MCF 10A (cell line): ENCODE measurements at regions not wholly inside any gene's neighbourhood (a gene's known extent, or its start where the extent isn't known, plus 50 kb on each side); places are given as distances from the start of the nearest gene placed in this dataset.

Source experiments
- BruUV-seq: library from RNA; stranded (reverse); fragments of 400-500 nt; replicated peaks from 2 replicates; lab custom pipeline; 2021; lab: Mats Ljungman, UMichigan
- CTCF ChIA-PET: fragments of 300-600 bp; sonication (Branson Sonifier 250); formaldehyde crosslinking; extraction: SDS; loops from one replicate; lab custom pipeline; 2021; ENCODE audit warnings: antibody characterized with exemption, inconsistent platforms; lab: Yijun Ruan, JAX
- POLR2A ChIA-PET: fragments of 300-600, 350-650 bp; sonication (Branson Sonifier 250); formaldehyde crosslinking; extraction: SDS; loops from one replicate; lab custom pipeline; 2020; ENCODE audit warnings: antibody characterized with exemption, inconsistent platforms; lab: Yijun Ruan, JAX
- DNase-seq: peaks from one replicate; pipeline ENCODE4 v3.0.0-alpha.2; 2018; ENCODE audit not compliant: unreplicated experiment
- H3K27ac Mint-ChIP-seq: one replicate; pipeline ENCODE4 v1.8.0; 2022; ENCODE audit warnings: mild to moderate bottlenecking, low read depth, mixed read lengths; ENCODE audit not compliant: unreplicated experiment
- H3K27me3 Mint-ChIP-seq: one replicate; pipeline ENCODE4 v1.8.0; 2022; ENCODE audit warnings: mixed read lengths; ENCODE audit not compliant: insufficient read depth, unreplicated experiment
- H3K36me3 Mint-ChIP-seq: one replicate; pipeline ENCODE4 v1.8.0; 2022; ENCODE audit warnings: mild to moderate bottlenecking, moderate library complexity, mixed read lengths; ENCODE audit not compliant: insufficient read depth, unreplicated experiment
- H3K4me1 Mint-ChIP-seq: one replicate; pipeline ENCODE4 v1.8.0; 2022; ENCODE audit warnings: mixed read lengths; ENCODE audit not compliant: insufficient read depth, unreplicated experiment
- H3K4me3 Mint-ChIP-seq: one replicate; pipeline ENCODE4 v1.8.0; 2022; ENCODE audit warnings: mild to moderate bottlenecking, moderate library complexity, mixed read lengths; ENCODE audit not compliant: unreplicated experiment
- H3K9me3 Mint-ChIP-seq: one replicate; pipeline ENCODE4 v1.8.0; 2022; ENCODE audit warnings: mixed read lengths; ENCODE audit not compliant: unreplicated experiment
- intact Hi-C: fragments of 100-400 bp; cut with micrococcal nuclease; formaldehyde crosslinking; loops from 2 replicates; pipeline ENCODE4 v1.14.1; 2022
- TF ChIP-seq, protein P1 (sequence below): fragments of 200-600 bp; IDR thresholded peaks from one replicate; pipeline ENCODE4 v1.8.0; 2022; ENCODE audit warnings: antibody characterized with exemption, mild to moderate bottlenecking; ENCODE audit not compliant: unreplicated experiment

GRCh38 chr2:71842744-71843143, 304.9 kb downstream of the CYP26B1 start:
- Mint-ChIP-seq H3K9me3 (no peaks in the 10 kb centered on the region), H3K27me3 (peaks cover 30% of the 10 kb centered on the region), H3K4me3 (no peak overlapping the region), H3K4me1 (no peaks in the 10 kb centered on the region), H3K36me3 (no peaks in the 10 kb centered on the region), H3K27ac (no peak overlapping the region)
- intact Hi-C loops = no loop called here
- POLR2A ChIA-PET = no interaction called here
- TF ChIP-seq, protein P1, sequence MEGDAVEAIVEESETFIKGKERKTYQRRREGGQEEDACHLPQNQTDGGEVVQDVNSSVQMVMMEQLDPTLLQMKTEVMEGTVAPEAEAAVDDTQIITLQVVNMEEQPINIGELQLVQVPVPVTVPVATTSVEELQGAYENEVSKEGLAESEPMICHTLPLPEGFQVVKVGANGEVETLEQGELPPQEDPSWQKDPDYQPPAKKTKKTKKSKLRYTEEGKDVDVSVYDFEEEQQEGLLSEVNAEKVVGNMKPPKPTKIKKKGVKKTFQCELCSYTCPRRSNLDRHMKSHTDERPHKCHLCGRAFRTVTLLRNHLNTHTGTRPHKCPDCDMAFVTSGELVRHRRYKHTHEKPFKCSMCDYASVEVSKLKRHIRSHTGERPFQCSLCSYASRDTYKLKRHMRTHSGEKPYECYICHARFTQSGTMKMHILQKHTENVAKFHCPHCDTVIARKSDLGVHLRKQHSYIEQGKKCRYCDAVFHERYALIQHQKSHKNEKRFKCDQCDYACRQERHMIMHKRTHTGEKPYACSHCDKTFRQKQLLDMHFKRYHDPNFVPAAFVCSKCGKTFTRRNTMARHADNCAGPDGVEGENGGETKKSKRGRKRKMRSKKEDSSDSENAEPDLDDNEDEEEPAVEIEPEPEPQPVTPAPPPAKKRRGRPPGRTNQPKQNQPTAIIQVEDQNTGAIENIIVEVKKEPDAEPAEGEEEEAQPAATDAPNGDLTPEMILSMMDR = no peak
- BruUV-seq = no TSS peak
- no peak for DNase-seq
- CTCF ChIA-PET = interaction anchor here (0.7 kb wide), 1 partner anchor 312 kb away, joined by 3 read pairs; no protein-coding TSS in a partner anchor

GRCh38 chr2:71839826-71840225, 307.8 kb downstream of the CYP26B1 start:
- no peak for DNase-seq
- Mint-ChIP-seq H3K4me1 (no peaks in the 10 kb centered on the region), H3K9me3 (no peaks in the 10 kb centered on the region), H3K27me3 (peaks cover 30% of the 10 kb centered on the region), H3K36me3 (no peaks in the 10 kb centered on the region), H3K27ac (no peak overlapping the region), H3K4me3 (no peak overlapping the region)
- TF ChIP-seq, protein P1 = no peak
- BruUV-seq = no TSS peak
- intact Hi-C loops = no loop called here
- POLR2A ChIA-PET = no interaction called here
- CTCF ChIA-PET = no interaction called here

- Mint-ChIP-seq H3K27me3 (peaks cover 4% of the 10 kb centered on the region), H3K4me3 (no peak overlapping the region), H3K9me3 (no peaks in the 10 kb centered on the region), H3K27ac (no peak overlapping the region), H3K36me3 (no peaks in the 10 kb centered on the region), H3K4me1 (no peaks in the 10 kb centered on the region)
- ChIA-PET CTCF (no interaction called here), POLR2A (no interaction called here)
- BruUV-seq = no TSS peak
- intact Hi-C loops = no loop called here
- TF ChIP-seq, protein P1 = no peak
- no peak for DNase-seq
These were observed 312.9 kb downstream of the CYP26B1 start for GRCh38 chr2:71834796-71835195.

DNA sequence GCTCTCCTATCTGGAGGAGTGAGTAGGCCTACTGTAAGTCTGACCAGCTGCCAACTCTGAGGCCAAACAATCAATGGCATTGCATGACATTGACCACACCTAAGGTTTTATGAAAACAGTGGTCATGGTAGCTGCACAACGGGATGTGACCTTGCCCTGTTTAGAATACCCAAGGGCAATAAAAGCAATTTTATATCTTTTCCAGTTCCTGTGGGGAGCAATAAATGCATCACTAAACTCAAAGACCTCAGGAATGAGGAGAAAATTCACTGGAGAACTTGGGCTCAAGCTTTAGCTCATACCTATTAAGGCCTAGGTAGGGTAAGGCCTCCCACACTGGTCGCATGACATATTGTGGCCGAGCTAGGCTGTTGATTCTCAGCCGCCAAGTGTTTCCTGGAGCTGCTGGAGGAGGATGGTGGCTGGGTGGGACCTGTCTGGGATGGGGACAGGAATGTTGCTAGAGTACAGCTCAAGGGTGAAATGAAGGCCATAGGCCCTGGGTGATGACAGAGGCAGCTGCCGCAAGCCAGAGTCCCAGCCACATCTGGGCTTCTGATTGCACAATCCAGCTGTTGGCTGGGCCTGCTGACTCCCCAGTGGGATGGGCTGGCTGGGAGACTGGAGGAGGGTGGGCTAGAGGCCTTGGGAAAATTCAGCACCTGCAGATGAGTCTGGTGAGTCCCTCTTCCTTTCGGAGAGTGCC, 313.7 kb downstream of the CYP26B1 start:
- H3K4me1 Mint-ChIP-seq = no peaks in the 10 kb centered on the region
- no peak for DNase-seq
- BruUV-seq = no TSS peak
- H3K36me3 Mint-ChIP-seq = no peaks in the 10 kb centered on the region
- CTCF ChIA-PET = interaction anchor here (0.6 kb wide), 2 partner anchors 35 to 768 kb away, joined by 3 read pairs; no protein-coding TSS in a partner anchor
- TF ChIP-seq, protein P1 = no peak
- H3K27me3 Mint-ChIP-seq = no peaks in the 10 kb centered on the region
- no peak overlapping the region for H3K4me3 Mint-ChIP-seq
- no peaks in the 10 kb centered on the region for H3K9me3 Mint-ChIP-seq
- intact Hi-C loops = no loop called here
- POLR2A ChIA-PET = no interaction called here
- H3K27ac Mint-ChIP-seq = no peak overlapping the region
